ENCODE measurements at regions not wholly inside any gene's neighbourhood (a gene's known extent, or its start where the extent isn't known, plus 50 kb on each side); places are given as distances from the start of the nearest gene placed in this dataset.
A peak's percentile ranks its signal among the peaks of the same experiment; 100 is the strongest.
"Not testable (repeated sequence)": the region's sequence is repeated elsewhere in the genome, so short reads cannot be mapped to it uniquely, and the experiment has no call there.

DNA sequence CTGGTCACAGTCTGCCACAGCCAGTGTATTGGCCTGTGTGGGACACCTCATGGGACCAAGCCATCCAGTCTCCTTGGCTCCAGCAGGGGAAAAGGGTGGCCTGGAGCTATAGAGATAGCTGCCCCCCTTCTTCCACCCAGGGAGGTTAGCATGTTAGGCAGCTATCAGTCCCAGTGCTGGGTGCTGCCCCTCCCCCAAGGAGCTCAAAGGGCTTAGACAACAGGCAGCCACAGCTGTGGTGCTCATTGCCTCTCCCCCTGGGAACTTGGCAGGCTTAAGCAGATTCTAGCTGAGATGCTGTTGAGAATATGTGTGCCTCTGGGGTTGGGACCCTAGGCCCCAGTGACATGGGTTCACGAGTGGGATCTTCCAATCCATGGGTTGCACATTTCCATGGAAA, 226.0 kb upstream of the PTGER4 start:
- no peak for DNase-seq (ENCODE audit: low read depth, low spot score)
- no peak overlapping the region for H3K27ac ChIP-seq

DNA sequence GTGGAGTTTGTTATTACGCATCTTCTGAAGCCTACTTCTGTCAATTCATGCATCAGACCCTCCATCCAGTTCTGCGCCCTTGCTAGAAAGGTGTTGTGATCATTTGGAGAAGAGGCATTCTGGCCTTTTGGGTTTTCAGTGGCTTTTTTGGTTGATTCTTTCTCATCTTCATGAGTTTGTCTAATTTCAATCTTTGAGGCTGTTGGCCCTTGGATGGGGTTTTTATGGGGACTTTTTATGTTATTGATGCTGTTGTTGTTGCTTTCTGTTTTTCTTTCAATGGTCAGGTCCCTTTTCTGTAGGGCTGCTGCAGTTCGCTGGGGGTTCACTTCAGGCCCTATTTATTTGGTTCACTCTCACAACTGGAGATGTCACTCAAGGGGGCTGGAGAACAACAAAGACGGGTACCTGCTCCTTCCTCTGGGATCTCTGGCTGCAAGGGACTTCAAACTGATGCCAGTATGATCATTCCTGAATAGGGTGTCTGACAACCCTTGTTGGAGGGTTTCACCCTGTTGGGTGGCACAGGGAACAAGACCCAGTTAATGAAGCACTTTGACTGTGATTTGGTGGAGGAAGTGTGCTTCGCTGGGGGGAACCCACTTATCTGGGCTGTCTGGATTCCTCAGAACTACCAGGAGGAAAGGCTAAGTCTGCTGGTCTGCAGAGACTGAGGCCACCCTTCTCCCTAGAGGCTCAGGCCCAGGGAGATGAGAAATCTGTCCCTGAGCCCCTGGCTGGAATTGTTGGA, 226.7 kb upstream of the PTGER4 start:
- H3K27ac ChIP-seq, result no peak overlapping the region
- DNase-seq (ENCODE audit: low read depth, low spot score), result no peak

DNA sequence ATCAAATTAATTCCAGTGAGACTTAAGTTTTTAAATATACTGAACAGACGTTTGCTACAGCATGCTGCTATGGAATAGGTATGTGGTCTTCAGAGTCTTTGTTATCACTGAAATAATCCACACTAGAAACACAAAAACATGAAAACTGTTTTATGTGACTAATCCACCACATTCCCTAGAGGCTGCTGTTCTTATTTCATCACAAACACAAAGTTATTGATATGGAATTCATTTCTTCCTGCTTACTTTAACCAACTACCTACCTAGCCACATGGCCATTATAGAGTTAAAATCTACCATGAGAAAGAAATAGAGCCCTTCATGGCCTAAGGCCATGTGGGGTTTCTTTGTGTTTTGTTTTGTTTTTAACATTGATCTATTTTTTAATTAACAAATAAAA, 232.3 kb upstream of the PTGER4 start:
- H3K27ac ChIP-seq, result peak overlapping the region; percentile 41
- DNase-seq (ENCODE audit: low read depth, low spot score), result no peak

- peak; percentile 82 for DNase-seq (ENCODE audit: low read depth, low spot score)
- H3K27ac ChIP-seq, result peak overlapping the region; percentile 41
These were observed 232.8 kb upstream of the PTGER4 start for GRCh38 chr5:40446910-40447309.

- DNase-seq (ENCODE audit: low read depth, low spot score), result no peak
- peak overlapping the region; percentile 6 for H3K27ac ChIP-seq
These were observed 237.4 kb upstream of the PTGER4 start for GRCh38 chr5:40442346-40442745.

GRCh38 chr5:40441733-40442132, 238.0 kb upstream of the PTGER4 start:
- DNase-seq (ENCODE audit: low read depth, low spot score), result no peak
- peak overlapping the region; percentile 6 for H3K27ac ChIP-seq

- H3K27ac ChIP-seq, result no peak overlapping the region
- no peak for DNase-seq (ENCODE audit: low read depth, low spot score)
These were observed 239.0 kb upstream of the PTGER4 start for GRCh38 chr5:40440746-40441145.

DNA sequence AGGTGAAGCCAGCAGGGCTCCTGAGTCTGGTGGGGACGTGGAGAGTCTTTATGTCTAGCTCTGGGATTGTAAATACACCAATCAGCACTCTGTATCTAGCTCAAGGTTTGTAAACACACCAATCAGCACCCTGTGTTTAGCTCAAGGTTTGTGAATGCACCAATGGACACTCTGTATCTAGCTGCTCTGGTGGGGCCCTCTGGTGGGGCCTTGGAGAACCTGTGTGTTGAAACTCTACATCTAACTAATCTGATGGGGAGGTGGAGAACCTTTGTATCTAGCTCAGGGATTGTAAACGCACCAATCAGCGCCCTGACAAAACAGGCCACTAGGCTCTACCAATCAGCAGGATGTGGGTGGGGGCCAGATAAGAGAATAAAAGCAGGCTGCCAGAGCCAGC, 240.6 kb upstream of the PTGER4 start:
- not testable (repeated sequence) for DNase-seq (ENCODE audit: low read depth, low spot score); H3K27ac ChIP-seq

DNA sequence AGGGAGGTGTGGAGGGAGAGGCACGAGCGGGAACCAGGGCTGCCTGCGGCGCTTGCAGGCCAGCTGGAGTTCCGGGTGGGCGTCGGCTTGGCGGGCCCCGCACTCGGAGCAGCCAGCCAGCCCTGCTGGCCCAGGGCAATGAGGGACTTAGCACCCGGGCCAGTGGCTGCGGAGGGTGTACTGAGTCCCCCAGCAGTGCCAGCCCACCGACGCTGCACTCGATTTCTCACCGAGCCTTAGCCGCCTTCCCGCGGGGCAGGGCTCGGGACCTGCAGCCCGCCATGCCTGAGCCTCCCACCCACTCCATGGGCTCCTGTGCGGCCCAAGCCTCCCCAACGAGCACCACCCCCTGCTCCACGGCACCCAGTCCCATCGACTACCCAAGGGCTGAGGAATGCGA, 241.1 kb upstream of the PTGER4 start:
- not testable (repeated sequence) for DNase-seq (ENCODE audit: low read depth, low spot score); H3K27ac ChIP-seq

DNA sequence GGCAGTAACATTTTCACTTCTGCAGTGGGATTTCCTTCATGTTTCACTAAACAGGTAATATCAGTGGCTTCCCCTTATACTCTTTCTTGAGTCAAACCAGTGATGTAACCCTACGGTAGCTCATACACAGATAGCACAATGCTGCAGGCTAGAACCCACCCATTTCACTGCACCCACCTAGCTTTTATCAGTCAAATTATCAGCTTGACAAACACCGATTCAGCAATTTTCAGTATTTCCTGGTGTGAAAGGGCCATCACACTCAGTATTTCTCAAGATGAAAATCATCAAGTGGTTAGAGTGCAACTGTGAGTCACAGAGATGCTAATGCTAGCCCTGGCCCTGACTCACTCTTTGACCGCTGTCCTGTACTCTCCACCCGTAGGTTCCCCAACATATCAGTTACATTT, 242.3 kb upstream of the PTGER4 start:
- H3K27ac ChIP-seq, result peak overlapping the region; percentile 28
- peak; percentile 56 for DNase-seq (ENCODE audit: low read depth, low spot score)

GRCh38 chr5:40436535-40437237, 243.0 kb upstream of the PTGER4 start:
- DNase-seq (ENCODE audit: low read depth, low spot score), result no peak
- H3K27ac ChIP-seq, result peak overlapping the region; percentile 28

- H3K27ac ChIP-seq; DNase-seq (ENCODE audit: low read depth, low spot score): not testable (repeated sequence)
These were observed 244.0 kb upstream of the PTGER4 start for GRCh38 chr5:40435706-40436105.

- H3K27ac ChIP-seq, result no peak overlapping the region
- DNase-seq (ENCODE audit: low read depth, low spot score), result no peak
These were observed 246.9 kb upstream of the PTGER4 start for GRCh38 chr5:40432836-40433235.

- DNase-seq (ENCODE audit: low read depth, low spot score), result no peak
- H3K27ac ChIP-seq, result no peak overlapping the region
These were observed 248.0 kb upstream of the PTGER4 start for GRCh38 chr5:40431734-40432133.

GRCh38 chr5:40430101-40430710, 249.5 kb upstream of the PTGER4 start:
- no peak for DNase-seq (ENCODE audit: low read depth, low spot score)
- H3K27ac ChIP-seq, result peak overlapping the region; percentile 72

- peak; percentile 37 for DNase-seq (ENCODE audit: low read depth, low spot score)
- peak overlapping the region; percentile 72 for H3K27ac ChIP-seq
These were observed 250.2 kb upstream of the PTGER4 start for GRCh38 chr5:40429258-40430100.

- H3K27ac ChIP-seq, result peak overlapping the region; percentile 72
- no peak for DNase-seq (ENCODE audit: low read depth, low spot score)
These were observed 250.9 kb upstream of the PTGER4 start for GRCh38 chr5:40428815-40429214.

GRCh38 chr5:40428126-40428525, 251.6 kb upstream of the PTGER4 start:
- peak; percentile 37 for DNase-seq (ENCODE audit: low read depth, low spot score)
- peak overlapping the region; percentile 72 for H3K27ac ChIP-seq

DNA sequence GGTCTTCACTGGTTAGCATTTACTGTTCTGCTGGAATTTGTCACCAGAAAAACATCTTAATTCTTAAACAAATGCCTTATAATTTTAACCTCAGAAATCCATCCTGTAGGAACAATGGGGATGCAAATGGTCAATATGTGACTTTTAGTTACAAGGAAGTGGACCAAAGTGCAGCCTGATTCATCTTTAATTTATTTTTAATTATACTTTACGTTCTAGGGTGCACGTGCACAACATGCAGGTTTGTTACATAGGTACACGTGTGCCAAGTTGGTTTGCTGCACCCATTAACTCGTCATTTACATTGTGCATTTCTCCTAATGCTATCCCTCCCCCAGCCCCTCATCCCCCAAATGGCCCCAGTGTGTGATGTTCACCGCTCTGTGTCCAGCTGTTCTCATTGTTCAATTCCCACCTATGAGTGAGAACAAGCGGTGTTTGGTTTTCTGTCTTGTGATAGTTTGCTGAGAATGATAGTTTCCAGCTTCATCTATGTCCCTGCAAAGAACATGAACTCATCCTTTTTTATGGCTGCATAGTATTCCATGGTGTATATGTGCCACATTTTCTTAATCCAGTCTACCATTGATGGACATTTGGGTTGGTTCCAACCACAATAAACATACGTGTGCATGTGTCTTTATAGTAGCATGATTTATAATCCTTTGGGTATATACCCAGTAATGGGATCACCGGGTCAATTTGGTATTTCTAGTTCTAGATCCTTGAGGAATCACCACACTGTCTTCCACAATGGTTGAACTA, 262.5 kb upstream of the PTGER4 start:
- not testable (repeated sequence) for H3K27ac ChIP-seq; DNase-seq (ENCODE audit: low read depth, low spot score)

- no peak for DNase-seq (ENCODE audit: low read depth, low spot score)
- H3K27ac ChIP-seq, result no peak overlapping the region
These were observed 263.1 kb upstream of the PTGER4 start for GRCh38 chr5:40416588-40416987.

Data from epithelial cell of prostate (primary cell).